ENCODE measurements at regions not wholly inside any gene's neighbourhood (a gene's known extent, or its start where the extent isn't known, plus 50 kb on each side); places are given as distances from the start of the nearest gene placed in this dataset.
A peak's percentile ranks its signal among the peaks of the same experiment; 100 is the strongest.

DNA sequence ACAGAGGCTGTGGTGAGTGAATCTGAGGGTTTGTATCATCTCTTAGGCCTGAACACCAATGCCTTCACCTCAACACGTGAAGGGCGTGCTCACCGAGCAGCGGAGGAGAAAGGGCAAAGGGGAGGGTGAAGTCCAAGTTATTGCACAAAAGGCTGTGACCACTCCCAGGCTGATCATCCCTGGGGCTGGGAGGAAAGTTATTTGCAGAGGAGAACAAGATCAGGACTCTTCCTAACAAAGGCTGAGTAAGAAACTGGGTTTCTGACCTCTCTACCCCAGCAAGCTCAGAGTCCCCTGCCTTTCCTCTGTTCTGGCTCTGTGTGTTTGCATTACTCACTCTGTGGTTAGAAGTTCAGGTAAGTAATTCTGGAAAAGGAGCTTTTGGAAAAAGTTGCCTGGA, 366.3 kb upstream of the CXorf51A start:
- Histone ChIP-seq H3K4me3 (no peak overlapping the region), H3K9me3 (no peaks in the 10 kb centered on the region), H3K27ac (no peak overlapping the region), H3K36me3 (no peaks in the 10 kb centered on the region), H3K4me1 (no peaks in the 10 kb centered on the region), H3K27me3 (no peaks in the 10 kb centered on the region)
- 57% methylated on average over 4 of the region's 4 CpGs; no CpG with 5 or more reads in 1 of the 2 donors for WGBS, 2 donors (ENCODE audit: low coverage in 1 of 2)
- in situ Hi-C loops (cut with MboI; ENCODE audit: low pct_ligation_motif_present in 1 of 4, low pct_unique_long_range_greater_than_20kb in 1 of 4, low sequenced_read_pairs in 3 of 4) (no loop called here), intact Hi-C loops (cut with DNase I; ENCODE audit: low total_unique reads) (no loop called here)
- no peak for TF ChIP-seq POLR2AphosphoS5 (IDR thresholded peaks at IDR 0.05)
- peak; percentile 28 for DNase-seq

DNA sequence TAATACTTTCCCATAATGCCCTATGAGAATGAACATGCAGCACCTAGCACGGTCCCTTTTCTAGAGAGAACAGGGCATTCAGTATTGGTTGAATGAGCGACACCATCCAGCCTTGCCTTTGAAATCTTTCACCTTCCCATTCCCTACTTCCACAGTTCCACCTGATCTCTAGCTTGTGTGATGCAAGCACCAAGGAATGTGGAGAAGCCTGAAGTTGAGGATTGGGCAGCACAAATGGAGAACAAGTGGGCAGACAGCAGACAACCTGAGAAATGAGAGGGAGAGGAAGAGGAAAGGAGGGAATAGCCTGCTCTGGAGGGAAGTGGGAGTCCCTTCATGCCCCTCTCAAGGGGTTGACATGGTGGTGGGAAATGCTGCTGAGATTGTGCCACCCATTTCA, 365.1 kb upstream of the CXorf51A start:
- no peaks in the 10 kb centered on the region for H3K27me3 ChIP-seq
- no peaks in the 10 kb centered on the region for H3K36me3 ChIP-seq
- TF ChIP-seq POLR2A (IDR thresholded peaks at IDR 0.05) (no peak), POLR2AphosphoS5 (IDR thresholded peaks at IDR 0.05) (no peak), EP300 (IDR thresholded peaks at IDR 0.05; ENCODE audit: low read depth) (no peak)
- TF ChIP-seq, protein P1, sequence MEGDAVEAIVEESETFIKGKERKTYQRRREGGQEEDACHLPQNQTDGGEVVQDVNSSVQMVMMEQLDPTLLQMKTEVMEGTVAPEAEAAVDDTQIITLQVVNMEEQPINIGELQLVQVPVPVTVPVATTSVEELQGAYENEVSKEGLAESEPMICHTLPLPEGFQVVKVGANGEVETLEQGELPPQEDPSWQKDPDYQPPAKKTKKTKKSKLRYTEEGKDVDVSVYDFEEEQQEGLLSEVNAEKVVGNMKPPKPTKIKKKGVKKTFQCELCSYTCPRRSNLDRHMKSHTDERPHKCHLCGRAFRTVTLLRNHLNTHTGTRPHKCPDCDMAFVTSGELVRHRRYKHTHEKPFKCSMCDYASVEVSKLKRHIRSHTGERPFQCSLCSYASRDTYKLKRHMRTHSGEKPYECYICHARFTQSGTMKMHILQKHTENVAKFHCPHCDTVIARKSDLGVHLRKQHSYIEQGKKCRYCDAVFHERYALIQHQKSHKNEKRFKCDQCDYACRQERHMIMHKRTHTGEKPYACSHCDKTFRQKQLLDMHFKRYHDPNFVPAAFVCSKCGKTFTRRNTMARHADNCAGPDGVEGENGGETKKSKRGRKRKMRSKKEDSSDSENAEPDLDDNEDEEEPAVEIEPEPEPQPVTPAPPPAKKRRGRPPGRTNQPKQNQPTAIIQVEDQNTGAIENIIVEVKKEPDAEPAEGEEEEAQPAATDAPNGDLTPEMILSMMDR (IDR thresholded peaks at IDR 0.05) = no peak
- in situ Hi-C loops (cut with MboI; ENCODE audit: low pct_ligation_motif_present in 1 of 4, low pct_unique_long_range_greater_than_20kb in 1 of 4, low sequenced_read_pairs in 3 of 4) (no loop called here), intact Hi-C loops (cut with DNase I; ENCODE audit: low total_unique reads) (no loop called here)
- no peak overlapping the region for H3K4me3 ChIP-seq
- DNase-seq = no peak
- no peak overlapping the region for H3K27ac ChIP-seq
- no peaks in the 10 kb centered on the region for H3K9me3 ChIP-seq
- WGBS, 2 donors (ENCODE audit: low coverage in 1 of 2) = 85 to 88% methylated on average over 2 of the region's 2 CpGs
- no peaks in the 10 kb centered on the region for H3K4me1 ChIP-seq

DNA sequence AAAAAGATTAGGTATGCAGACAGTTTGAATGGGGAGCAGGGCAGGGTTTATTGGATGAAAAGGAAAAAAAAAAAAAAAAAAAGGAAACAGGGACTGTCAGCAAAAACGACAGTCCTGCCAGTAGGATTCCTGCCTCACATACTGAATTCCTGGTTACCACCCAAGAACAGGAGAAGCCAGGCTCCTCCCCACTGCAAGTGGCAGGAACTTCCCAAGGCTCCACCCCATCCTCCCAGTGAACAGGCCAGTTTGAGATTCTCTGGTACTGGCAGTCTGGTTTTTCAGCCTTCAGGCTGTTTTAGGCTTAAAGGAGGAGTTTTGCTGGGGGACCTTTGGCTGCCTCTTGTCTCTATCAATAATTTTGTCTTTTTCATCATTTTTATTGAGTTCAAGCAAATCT, 360.0 kb upstream of the CXorf51A start:
- Histone ChIP-seq H3K27ac (no peak overlapping the region), H3K4me3 (no peak overlapping the region), H3K4me1 (no peaks in the 10 kb centered on the region), H3K36me3 (no peaks in the 10 kb centered on the region), H3K9me3 (no peaks in the 10 kb centered on the region), H3K27me3 (no peaks in the 10 kb centered on the region)
- intact Hi-C loops (cut with DNase I; ENCODE audit: low total_unique reads) (no loop called here), in situ Hi-C loops (cut with MboI; ENCODE audit: low pct_ligation_motif_present in 1 of 4, low pct_unique_long_range_greater_than_20kb in 1 of 4, low sequenced_read_pairs in 3 of 4) (no loop called here)
- no peak for DNase-seq
- TF ChIP-seq EP300 (IDR thresholded peaks at IDR 0.05; ENCODE audit: low read depth) (no peak), POLR2AphosphoS5 (IDR thresholded peaks at IDR 0.05) (no peak), POLR2A (IDR thresholded peaks at IDR 0.05) (no peak)
- TF ChIP-seq, protein P1 (IDR thresholded peaks at IDR 0.05) = no peak
- WGBS, 2 donors (ENCODE audit: low coverage in 1 of 2) = 0% methylated on average over 1 of the region's 1 CpG; no CpG with 5 or more reads in 1 of the 2 donors

DNA sequence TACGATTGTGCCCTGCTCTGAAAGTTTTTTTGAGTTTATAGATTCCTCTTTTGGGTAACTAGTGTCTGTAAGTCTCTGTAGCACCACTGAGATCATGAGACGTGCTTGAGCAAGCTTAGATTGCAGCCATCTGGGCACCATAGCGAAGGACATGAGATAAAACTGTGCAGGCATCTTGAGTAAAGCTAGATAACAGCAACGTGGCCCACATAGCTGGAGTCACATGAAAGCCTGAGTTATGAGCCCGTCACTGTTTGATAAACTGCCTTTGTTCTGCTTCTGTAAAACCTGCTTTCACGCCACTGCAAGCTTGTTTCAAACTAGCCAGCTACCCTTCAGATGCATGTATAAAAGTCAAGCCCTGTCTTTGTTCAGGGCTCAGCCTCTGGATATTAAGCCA, 359.1 kb upstream of the CXorf51A start:
- TF ChIP-seq EP300 (IDR thresholded peaks at IDR 0.05; ENCODE audit: low read depth) = no peak
- TF ChIP-seq, protein P1 (IDR thresholded peaks at IDR 0.05) = no peak
- no peak for TF ChIP-seq POLR2AphosphoS5 (IDR thresholded peaks at IDR 0.05)
- TF ChIP-seq POLR2A (IDR thresholded peaks at IDR 0.05) = no peak
- in situ Hi-C loops (cut with MboI; ENCODE audit: low pct_ligation_motif_present in 1 of 4, low pct_unique_long_range_greater_than_20kb in 1 of 4, low sequenced_read_pairs in 3 of 4) (no loop called here), intact Hi-C loops (cut with DNase I; ENCODE audit: low total_unique reads) (no loop called here)
- no peak overlapping the region for H3K27ac ChIP-seq
- no peaks in the 10 kb centered on the region for H3K27me3 ChIP-seq
- H3K36me3 ChIP-seq = no peaks in the 10 kb centered on the region
- no peaks in the 10 kb centered on the region for H3K9me3 ChIP-seq
- no peak for DNase-seq
- 71% methylated on average over 6 of the region's 6 CpGs; no CpG with 5 or more reads in 1 of the 2 donors for WGBS, 2 donors (ENCODE audit: low coverage in 1 of 2)
- H3K4me3 ChIP-seq = no peak overlapping the region
- H3K4me1 ChIP-seq = no peaks in the 10 kb centered on the region

DNA sequence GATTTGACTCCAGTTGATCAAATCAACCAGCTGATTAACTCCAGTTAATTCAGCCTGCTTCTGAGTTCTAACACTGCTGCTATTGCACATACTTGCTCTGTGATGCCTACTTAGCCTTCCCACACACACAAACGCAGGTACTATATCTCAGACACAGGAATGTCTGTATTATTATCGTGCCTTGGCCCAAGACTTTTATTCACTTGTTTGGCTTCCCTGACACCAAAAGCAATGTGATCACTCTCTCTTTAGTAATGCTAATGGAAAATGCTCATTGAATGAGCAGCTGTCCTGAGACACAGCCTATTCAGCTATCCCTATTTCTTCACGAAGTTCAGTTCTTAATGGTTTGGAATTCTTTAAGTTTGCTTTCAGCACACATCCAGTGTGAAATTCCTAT, 356.4 kb upstream of the CXorf51A start:
- TF ChIP-seq POLR2AphosphoS5 (IDR thresholded peaks at IDR 0.05) (no peak), EP300 (IDR thresholded peaks at IDR 0.05; ENCODE audit: low read depth) (no peak), POLR2A (IDR thresholded peaks at IDR 0.05) (no peak)
- TF ChIP-seq, protein P1 (IDR thresholded peaks at IDR 0.05) = no peak
- H3K27me3 ChIP-seq = no peaks in the 10 kb centered on the region
- no peak for DNase-seq
- no peak overlapping the region for H3K27ac ChIP-seq
- H3K36me3 ChIP-seq = no peaks in the 10 kb centered on the region
- H3K4me3 ChIP-seq = no peak overlapping the region
- intact Hi-C loops (cut with DNase I; ENCODE audit: low total_unique reads) = no loop called here
- H3K9me3 ChIP-seq = no peaks in the 10 kb centered on the region
- in situ Hi-C loops (cut with MboI; ENCODE audit: low pct_ligation_motif_present in 1 of 4, low pct_unique_long_range_greater_than_20kb in 1 of 4, low sequenced_read_pairs in 3 of 4) = no loop called here
- 62% methylated on average over 3 of the region's 3 CpGs; no CpG with 5 or more reads in 1 of the 2 donors for WGBS, 2 donors (ENCODE audit: low coverage in 1 of 2)
- no peaks in the 10 kb centered on the region for H3K4me1 ChIP-seq

All from transverse colon (tissue), 4 donors.